ENCODE measurements at regions not wholly inside any gene's neighbourhood (a gene's known extent, or its start where the extent isn't known, plus 50 kb on each side); places are given as distances from the start of the nearest gene placed in this dataset.

- 63% methylated on average over 1 of the region's 1 CpG; no CpG with 5 or more reads in 1 of the 2 experiments for WGBS, 2 experiments (ENCODE audit: extremely low coverage in 1 of 2, insufficient coverage in 1 of 2, insufficient read length in 1 of 2, insufficient replicate concordance in 2 of 2, low coverage in 1 of 2, low lambda C conversion rate in 2 of 2, missing lambda C conversion rate in 1 of 2)
Measured at GRCh38 chr2:221677688-221678087, 105.6 kb upstream of the EPHA4 start.

More at GRCh38 chr2:221677688-221678087, 105.6 kb upstream of the EPHA4 start:
- TF ChIP-seq JUND (IDR thresholded peaks at IDR 0.05; ENCODE audit: low read length) = no peak
- TF ChIP-seq ATF3 (IDR thresholded peaks at IDR 0.05; ENCODE audit: insufficient read depth, low read depth, low read length) = no peak
- no peak for TF ChIP-seq SRF (IDR thresholded peaks at IDR 0.05; ENCODE audit: low read depth, low read length)
- TF ChIP-seq, protein P1, sequence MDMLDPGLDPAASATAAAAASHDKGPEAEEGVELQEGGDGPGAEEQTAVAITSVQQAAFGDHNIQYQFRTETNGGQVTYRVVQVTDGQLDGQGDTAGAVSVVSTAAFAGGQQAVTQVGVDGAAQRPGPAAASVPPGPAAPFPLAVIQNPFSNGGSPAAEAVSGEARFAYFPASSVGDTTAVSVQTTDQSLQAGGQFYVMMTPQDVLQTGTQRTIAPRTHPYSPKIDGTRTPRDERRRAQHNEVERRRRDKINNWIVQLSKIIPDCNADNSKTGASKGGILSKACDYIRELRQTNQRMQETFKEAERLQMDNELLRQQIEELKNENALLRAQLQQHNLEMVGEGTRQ (IDR thresholded peaks at IDR 0.05; ENCODE audit: low read length) = no peak
- TF ChIP-seq TEAD4 (IDR thresholded peaks at IDR 0.05; ENCODE audit: low read depth, low read length) = no peak
- no peak for TF ChIP-seq KDM5A (IDR thresholded peaks at IDR 0.05; ENCODE audit: low read length)
- TF ChIP-seq NRF1 (IDR thresholded peaks at IDR 0.05; ENCODE audit: low read depth, low read length) = no peak
- Histone ChIP-seq H3K23me2 (ENCODE audit: low read depth, low read length) (no peaks in the 10 kb centered on the region), H3K56ac (replicated peaks; ENCODE audit: insufficient read length, low read depth, low read length) (no peak overlapping the region), H4K91ac (replicated peaks; ENCODE audit: insufficient read length, low read length) (no peak overlapping the region), H2AK5ac (ENCODE audit: low read depth, low read length) (no peak overlapping the region), H2BK120ac (replicated peaks; ENCODE audit: low read depth, low read length) (no peak overlapping the region), H3K27me3 (replicated peaks in 1 of 4; ENCODE audit: control insufficient read depth in 3 of 4, extremely low read depth in 1 of 4, insufficient read depth in 3 of 4, low read length in 3 of 4) (no peaks in the 10 kb centered on the region), H2BK12ac (ENCODE audit: low read depth, low read length) (no peak overlapping the region), H2BK5ac (ENCODE audit: low read depth, low read length) (no peak overlapping the region), H3K4ac (replicated peaks; ENCODE audit: insufficient read length, low read depth, low read length) (no peak overlapping the region), H3K4me3 (ENCODE audit: extremely low read depth in 1 of 4, insufficient read depth in 2 of 4, low read depth in 3 of 4, low read length in 4 of 4) (peak overlapping the region in 1 of 4 experiments; percentile 17; a peak in 1 of 8 replicates), H3K79me2 (ENCODE audit: control insufficient read depth in 1 of 2, insufficient read depth in 2 of 2, low read length in 2 of 2) (no peaks in the 10 kb centered on the region), H3K4me2 (ENCODE audit: insufficient read depth in 1 of 2, low read depth in 2 of 2, low read length in 2 of 2) (peak overlapping the region; percentile 7 to 12; a peak in 2 of 4 replicates), H4K8ac (ENCODE audit: extremely low read depth, insufficient read depth, low read length) (no peak overlapping the region), H3K18ac (ENCODE audit: extremely low read depth, low read length) (no peak overlapping the region), H3K36me3 (ENCODE audit: control insufficient read depth in 2 of 4, insufficient read depth in 4 of 4, low read length in 3 of 4) (no peaks in the 10 kb centered on the region), H3K79me1 (ENCODE audit: low read depth, low read length) (no peaks in the 10 kb centered on the region), H3K9ac (replicated peaks in 1 of 4; ENCODE audit: extremely low read depth in 1 of 4, low read depth in 3 of 4, low read length in 3 of 4) (no peak overlapping the region), H3K27ac (ENCODE audit: low read depth, low read length) (no peak overlapping the region), H2AFZ (ENCODE audit: low read length) (no peak overlapping the region), H3K14ac (ENCODE audit: insufficient read length) (no peak overlapping the region), H2BK20ac (ENCODE audit: low read length) (no peak overlapping the region), H2BK15ac (ENCODE audit: low read length) (no peak overlapping the region), H3K23ac (ENCODE audit: insufficient read length) (no peak overlapping the region), H3K9me3 (ENCODE audit: insufficient read depth in 2 of 2, low read depth in 1 of 2, low read length in 1 of 2) (no peaks in the 10 kb centered on the region), H3K4me1 (replicated peaks in 1 of 4; ENCODE audit: control insufficient read depth in 3 of 4, insufficient read depth in 4 of 4, low read length in 3 of 4) (peaks cover 0 to 23% (median 0%) of the 10 kb centered on the region in 4 experiments; a peak in 3 of 7 replicates), H4K20me1 (replicated peaks in 1 of 2; ENCODE audit: control insufficient read depth in 1 of 2, insufficient read depth in 2 of 2, low read length in 2 of 2) (no peaks in the 10 kb centered on the region), H4K5ac (ENCODE audit: insufficient read length, low read depth, low read length) (no peak overlapping the region)
- ChIA-PET POLR2A (ENCODE audit: partially characterized antibody) (no interaction called here), CTCF (ENCODE audit: partially characterized antibody) (interaction anchor here (1.4 kb wide), 1 partner anchor 33 kb away, joined by 4 read pairs; no protein-coding TSS in a partner anchor)
- DNase-seq (ENCODE audit: low read depth in 1 of 2, low spot score in 2 of 2) = no peak
- no peak for FAIRE-seq

Measured in H1 (cell line).